Parathyroid adenoma (tissue), 2 donors: ENCODE measurements at regions not wholly inside any gene's neighbourhood (a gene's known extent, or its start where the extent isn't known, plus 50 kb on each side); places are given as distances from the start of the nearest gene placed in this dataset.

Source experiments
- H2AFZ ChIP-seq: fragments of 300-600 bp; sonication (generic); one replicate; pipeline ENCODE4 v1.7.0; 2017; ENCODE audit warnings: antibody characterized with exemption, mild to moderate bottlenecking
- H3K27ac ChIP-seq: fragments of 300-600 bp; sonication (generic); one replicate; pipeline ENCODE4 v1.7.0; 2017
- H3K27me3 ChIP-seq: fragments of 300-600 bp; sonication (generic); one replicate; pipeline ENCODE4 v1.7.0; 2017; ENCODE audit warnings: low read length; ENCODE audit not compliant: control insufficient read depth, insufficient read depth
- H3K36me3 ChIP-seq: fragments of 300-600 bp; sonication (generic); one replicate; pipeline ENCODE4 v1.7.0; 2017; ENCODE audit warnings: low read length; ENCODE audit not compliant: control insufficient read depth, insufficient read depth
- H3K4me1 ChIP-seq: fragments of 300-600 bp; sonication (generic); one replicate; pipeline ENCODE4 v1.7.0; 2017; ENCODE audit warnings: control low read depth
- H3K4me2 ChIP-seq: fragments of 300-600 bp; sonication (generic); one replicate; pipeline ENCODE4 v1.7.0; 2017; ENCODE audit warnings: low read length
- H3K4me3 ChIP-seq: fragments of 300-600 bp; sonication (generic); one replicate; pipeline ENCODE4 v1.7.0; 2017; ENCODE audit warnings: low read depth, low read length
- H3K79me2 ChIP-seq: fragments of 300-600 bp; sonication (generic); one replicate; pipeline ENCODE4 v1.7.0; 2017; ENCODE audit warnings: control low read depth
- H3K9ac ChIP-seq: fragments of 300-600 bp; sonication (generic); one replicate; pipeline ENCODE4 v1.7.0; 2017; ENCODE audit warnings: mild to moderate bottlenecking
- H3K9me3 ChIP-seq: fragments of 300-600 bp; sonication (generic); one replicate; pipeline ENCODE4 v1.7.0; 2017; ENCODE audit warnings: low read length; ENCODE audit not compliant: control insufficient read depth
- TF ChIP-seq, protein P1 (sequence below): fragments of 300-600 bp; sonication (generic); IDR thresholded peaks from one replicate; pipeline ENCODE4 v1.7.0; 2017; ENCODE audit warnings: antibody characterized with exemption, mild to moderate bottlenecking
- donor health status: primary hyperparathyroidism.

DNA sequence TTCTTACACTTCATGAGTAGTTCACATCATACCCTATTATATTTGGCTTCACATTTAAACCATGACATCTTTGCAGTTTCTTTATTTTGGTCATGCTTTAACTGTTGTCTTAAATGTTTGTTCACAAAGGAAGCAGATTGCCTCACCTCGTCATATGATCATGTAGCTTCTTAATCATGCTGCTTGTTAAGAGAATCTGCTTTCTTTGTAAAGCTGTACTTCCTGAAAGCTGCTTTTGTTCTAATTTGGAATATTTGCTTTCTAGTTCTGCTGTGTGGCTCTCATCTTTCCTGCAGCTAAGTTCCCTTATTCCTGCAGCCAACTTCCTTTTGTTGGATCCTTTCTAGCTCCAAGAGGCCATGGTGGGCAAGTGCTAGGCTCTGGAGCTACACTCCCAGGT, 62.9 kb upstream of the SIM2 start:
- TF ChIP-seq, protein P1, sequence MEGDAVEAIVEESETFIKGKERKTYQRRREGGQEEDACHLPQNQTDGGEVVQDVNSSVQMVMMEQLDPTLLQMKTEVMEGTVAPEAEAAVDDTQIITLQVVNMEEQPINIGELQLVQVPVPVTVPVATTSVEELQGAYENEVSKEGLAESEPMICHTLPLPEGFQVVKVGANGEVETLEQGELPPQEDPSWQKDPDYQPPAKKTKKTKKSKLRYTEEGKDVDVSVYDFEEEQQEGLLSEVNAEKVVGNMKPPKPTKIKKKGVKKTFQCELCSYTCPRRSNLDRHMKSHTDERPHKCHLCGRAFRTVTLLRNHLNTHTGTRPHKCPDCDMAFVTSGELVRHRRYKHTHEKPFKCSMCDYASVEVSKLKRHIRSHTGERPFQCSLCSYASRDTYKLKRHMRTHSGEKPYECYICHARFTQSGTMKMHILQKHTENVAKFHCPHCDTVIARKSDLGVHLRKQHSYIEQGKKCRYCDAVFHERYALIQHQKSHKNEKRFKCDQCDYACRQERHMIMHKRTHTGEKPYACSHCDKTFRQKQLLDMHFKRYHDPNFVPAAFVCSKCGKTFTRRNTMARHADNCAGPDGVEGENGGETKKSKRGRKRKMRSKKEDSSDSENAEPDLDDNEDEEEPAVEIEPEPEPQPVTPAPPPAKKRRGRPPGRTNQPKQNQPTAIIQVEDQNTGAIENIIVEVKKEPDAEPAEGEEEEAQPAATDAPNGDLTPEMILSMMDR = no peak
- no peak overlapping the region for H3K9ac ChIP-seq
- H3K27ac ChIP-seq = no peak overlapping the region
- H3K79me2 ChIP-seq = no peaks in the 10 kb centered on the region
- H3K36me3 ChIP-seq = no peaks in the 10 kb centered on the region
- no peaks in the 10 kb centered on the region for H3K27me3 ChIP-seq
- H3K9me3 ChIP-seq = no peaks in the 10 kb centered on the region
- H3K4me3 ChIP-seq = no peak overlapping the region
- no peaks in the 10 kb centered on the region for H3K4me1 ChIP-seq
- no peak overlapping the region for H2AFZ ChIP-seq
- no peak overlapping the region for H3K4me2 ChIP-seq

DNA sequence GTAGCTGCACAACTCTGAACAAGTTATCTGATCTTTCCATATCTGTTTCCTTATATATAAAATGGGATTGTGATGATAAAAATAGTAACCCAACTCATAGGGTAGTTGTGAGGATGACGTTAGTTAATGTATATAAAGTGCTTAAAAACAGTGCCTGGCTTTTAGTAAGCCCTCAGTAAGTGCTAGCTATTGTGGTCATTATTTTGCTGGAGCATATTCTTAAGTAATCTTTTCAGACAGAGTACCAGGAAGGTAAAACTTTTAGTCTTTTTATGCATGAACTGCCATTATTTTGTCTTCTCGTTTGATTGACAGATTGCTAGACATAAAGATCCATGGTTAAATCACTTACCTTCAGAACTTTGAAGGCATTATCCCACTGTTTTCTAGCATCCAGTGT, 62.5 kb upstream of the SIM2 start:
- H2AFZ ChIP-seq = no peak overlapping the region
- TF ChIP-seq, protein P1 = no peak
- H3K9me3 ChIP-seq = no peaks in the 10 kb centered on the region
- H3K79me2 ChIP-seq = no peaks in the 10 kb centered on the region
- H3K4me1 ChIP-seq = no peaks in the 10 kb centered on the region
- H3K27ac ChIP-seq = no peak overlapping the region
- H3K36me3 ChIP-seq = no peaks in the 10 kb centered on the region
- H3K27me3 ChIP-seq = no peaks in the 10 kb centered on the region
- H3K9ac ChIP-seq = no peak overlapping the region
- no peak overlapping the region for H3K4me3 ChIP-seq
- no peak overlapping the region for H3K4me2 ChIP-seq

DNA sequence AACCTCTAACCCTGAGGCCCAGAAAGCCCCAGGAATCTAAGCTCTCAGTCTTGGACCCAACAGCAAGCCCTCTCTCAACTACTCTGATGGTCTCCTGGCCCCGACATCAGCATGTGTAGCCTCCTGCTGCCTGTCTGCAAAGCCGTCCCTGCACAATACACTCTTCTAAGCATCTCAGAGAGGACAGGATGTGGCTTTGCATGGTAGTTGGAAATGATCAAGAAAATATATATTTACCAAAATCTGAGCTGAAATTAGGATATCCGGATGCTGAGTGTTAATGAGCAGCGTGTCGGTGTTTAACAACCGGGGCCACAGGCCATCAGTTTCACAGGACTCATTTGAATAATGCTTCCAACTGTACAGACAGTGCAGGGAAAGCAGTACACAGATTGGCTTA, 59.1 kb upstream of the SIM2 start:
- Histone ChIP-seq H3K36me3 (no peaks in the 10 kb centered on the region), H3K9ac (no peak overlapping the region), H3K9me3 (no peaks in the 10 kb centered on the region), H2AFZ (no peak overlapping the region), H3K27me3 (no peaks in the 10 kb centered on the region), H3K4me1 (no peaks in the 10 kb centered on the region), H3K27ac (no peak overlapping the region), H3K79me2 (no peaks in the 10 kb centered on the region), H3K4me2 (no peak overlapping the region), H3K4me3 (no peak overlapping the region)
- TF ChIP-seq, protein P1 = no peak

DNA sequence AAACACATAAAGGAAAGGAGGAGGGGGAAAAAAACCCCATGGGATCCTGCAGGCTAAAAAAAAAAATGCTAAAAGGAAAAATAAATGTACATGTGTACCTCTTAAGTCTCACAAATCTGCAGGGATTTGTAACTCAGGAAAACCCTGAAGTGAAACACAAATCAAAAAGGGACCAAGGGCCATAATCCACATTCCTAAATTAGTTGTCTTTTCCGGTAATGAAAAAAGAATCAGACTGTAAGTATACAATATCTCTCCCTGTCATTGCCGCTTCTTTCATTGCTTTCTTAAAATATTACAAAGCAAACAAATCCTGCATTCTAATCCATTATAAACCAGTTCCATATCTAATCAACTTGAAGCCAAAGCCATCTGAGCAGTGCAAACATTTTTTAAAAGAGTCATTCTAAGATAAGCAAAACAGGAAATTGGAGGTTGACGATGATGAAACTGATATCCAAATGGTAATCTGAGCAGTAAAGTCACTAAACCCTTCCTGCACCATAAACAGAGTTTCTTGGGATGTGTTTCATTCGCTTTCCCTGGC, 58.7 kb upstream of the SIM2 start:
- H3K27ac ChIP-seq = no peak overlapping the region
- no peak overlapping the region for H3K4me3 ChIP-seq
- TF ChIP-seq, protein P1 = no peak
- H3K27me3 ChIP-seq = no peaks in the 10 kb centered on the region
- H2AFZ ChIP-seq = no peak overlapping the region
- no peaks in the 10 kb centered on the region for H3K36me3 ChIP-seq
- no peaks in the 10 kb centered on the region for H3K4me1 ChIP-seq
- no peak overlapping the region for H3K4me2 ChIP-seq
- H3K9ac ChIP-seq = no peak overlapping the region
- no peaks in the 10 kb centered on the region for H3K9me3 ChIP-seq
- H3K79me2 ChIP-seq = no peaks in the 10 kb centered on the region

DNA sequence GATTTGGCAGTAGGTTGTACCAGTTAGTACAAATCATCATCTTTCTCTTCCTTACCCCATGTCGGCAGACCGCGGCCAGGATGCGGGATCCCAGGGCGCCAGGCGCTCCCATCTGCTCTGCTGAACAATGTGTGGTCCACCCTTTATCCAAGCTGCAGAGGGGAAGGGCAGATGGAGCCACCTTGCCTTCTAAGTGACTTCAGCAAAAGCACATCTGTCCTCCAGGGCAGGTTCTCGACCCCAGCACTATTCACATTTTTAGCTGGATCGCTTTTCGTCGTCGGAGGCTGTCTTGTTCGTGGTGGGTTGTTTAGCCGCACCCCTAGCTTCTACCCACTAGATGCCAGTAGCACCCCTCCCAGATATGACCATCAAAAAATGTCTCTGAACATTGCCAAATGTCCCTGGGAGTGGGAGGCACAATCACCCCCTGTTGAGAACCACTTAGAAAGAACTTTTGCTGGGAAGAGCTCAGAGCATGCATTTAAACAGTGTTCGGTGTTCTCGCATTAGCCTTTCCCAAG, 58.1 kb upstream of the SIM2 start:
- Histone ChIP-seq H3K9ac (no peak overlapping the region), H3K9me3 (no peaks in the 10 kb centered on the region), H3K27ac (no peak overlapping the region), H3K4me1 (no peaks in the 10 kb centered on the region), H3K4me2 (no peak overlapping the region), H3K4me3 (no peak overlapping the region), H3K36me3 (no peaks in the 10 kb centered on the region), H3K27me3 (no peaks in the 10 kb centered on the region), H2AFZ (no peak overlapping the region), H3K79me2 (no peaks in the 10 kb centered on the region)
- TF ChIP-seq, protein P1 = no peak
